ENCODE measurements at regions not wholly inside any gene's neighbourhood (a gene's known extent, or its start where the extent isn't known, plus 50 kb on each side); places are given as distances from the start of the nearest gene placed in this dataset.

- TF ChIP-seq CTCF (IDR thresholded peaks at IDR 0.05) (no peak), POLR2A (IDR thresholded peaks at IDR 0.05) (no peak)
Measured at GRCh38 chr9:14018081-14018480, 295.9 kb downstream of the NFIB start.

Data from uterus (tissue), 2 donors.